HEK293T (cell line): ENCODE measurements at regions not wholly inside any gene's neighbourhood (a gene's known extent, or its start where the extent isn't known, plus 50 kb on each side); places are given as distances from the start of the nearest gene placed in this dataset.

Experiments used
- FOXM1 ChIP-seq: fragments of 450-650 bp; IDR thresholded peaks from 2 replicates; pipeline ENCODE4 v1.6.1; 2017; ENCODE audit warnings: mild to moderate bottlenecking, borderline replicate concordance
- SP1 ChIP-seq: fragments of 450-650 bp; IDR thresholded peaks from 2 replicates; pipeline ENCODE4 v1.6.1; 2017
- SUZ12 ChIP-seq: fragments of 450-650 bp; IDR thresholded peaks from 2 replicates; pipeline ENCODE4 v1.6.1; 2016; ENCODE audit warnings: mild to moderate bottlenecking

DNA sequence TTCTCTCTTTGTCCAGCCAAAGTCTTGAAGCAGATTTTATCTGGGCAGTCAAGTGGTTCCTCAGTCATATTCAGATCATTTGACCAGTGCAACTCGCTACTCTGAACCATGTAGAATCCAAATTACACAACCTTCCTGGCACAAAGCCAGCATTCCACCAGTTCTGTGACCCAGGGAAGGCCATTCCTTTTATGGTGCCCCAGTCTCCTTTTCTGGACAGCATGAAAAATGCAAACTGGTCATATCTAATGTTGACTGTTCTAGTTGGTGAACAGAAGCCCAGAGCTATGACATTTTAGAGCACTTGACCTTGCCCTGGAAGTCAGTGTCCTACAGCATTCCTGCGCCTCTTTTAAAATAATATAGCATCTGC, 364.6 kb downstream of the BRINP1 start:
- TF ChIP-seq SUZ12: no peak
- no peak for TF ChIP-seq FOXM1
- no peak for TF ChIP-seq SP1
